Vagina (tissue), 2 donors: ENCODE measurements at regions not wholly inside any gene's neighbourhood (a gene's known extent, or its start where the extent isn't known, plus 50 kb on each side); places are given as distances from the start of the nearest gene placed in this dataset.

Experiments used
- DNase-seq, 2 donors: peaks; one replicate each; pipeline ENCODE4 v3.0.0-alpha.2; 2017; ENCODE audit errors: extremely low spot score in 2 of 2
- H3K27ac ChIP-seq: fragments of 200-600 bp; sonication (generic); one replicate; pipeline ENCODE4 v1.5.1; 2019
- H3K27me3 ChIP-seq: fragments of 200-600 bp; sonication (generic); one replicate; pipeline ENCODE4 v1.5.1; 2019
- H3K36me3 ChIP-seq, 2 donors: fragments of 200-600 bp; sonication (generic); one replicate each; pipeline ENCODE4 v1.5.1; 2017 to 2019
- H3K4me1 ChIP-seq: fragments of 200-600 bp; sonication (generic); one replicate; pipeline ENCODE4 v1.5.1; 2019
- H3K4me3 ChIP-seq, 2 donors: fragments of 200-600 bp; sonication (generic); 1 replicate in 1 of 2; 2 replicates in 1 of 2; pipeline ENCODE4 v1.5.1; 2016 to 2019
- H3K9me3 ChIP-seq: fragments of 200-600 bp; sonication (generic); one replicate; pipeline ENCODE4 v1.5.1; 2019
- CTCF ChIP-seq, 3 experiments: fragments of 450-650 bp in 2 of 3; fragments of 200-600 bp in 1 of 3; sonication (generic) in 1 of 3; IDR thresholded peaks; one replicate each; pipeline ENCODE4 v1.5.1; 2017 to 2019; ENCODE audit warnings: antibody characterized with exemption in 3 of 3, mild to moderate bottlenecking in 2 of 3, moderate library complexity in 2 of 3
- POLR2A ChIP-seq, 2 donors: fragments of 450-650 bp; IDR thresholded peaks; one replicate each; pipeline ENCODE4 v1.6.1; 2017; ENCODE audit warnings: antibody characterized with exemption in 2 of 2, mild to moderate bottlenecking in 2 of 2, moderate library complexity in 2 of 2
- POLR2AphosphoS5 ChIP-seq, 2 donors: sonication (generic); formaldehyde crosslinking; IDR thresholded peaks; one replicate each; pipeline ENCODE4 v1.9.0; 2017; ENCODE audit warnings: antibody characterized with exemption in 2 of 2, mild to moderate bottlenecking in 2 of 2, low read depth in 1 of 2; ENCODE audit not compliant: insufficient read depth in 1 of 2
- intact Hi-C: fragments of 100-400 bp; cut with DNase I; formaldehyde crosslinking; loops from one replicate; pipeline ENCODE4 v1.15.1; 2023

DNA sequence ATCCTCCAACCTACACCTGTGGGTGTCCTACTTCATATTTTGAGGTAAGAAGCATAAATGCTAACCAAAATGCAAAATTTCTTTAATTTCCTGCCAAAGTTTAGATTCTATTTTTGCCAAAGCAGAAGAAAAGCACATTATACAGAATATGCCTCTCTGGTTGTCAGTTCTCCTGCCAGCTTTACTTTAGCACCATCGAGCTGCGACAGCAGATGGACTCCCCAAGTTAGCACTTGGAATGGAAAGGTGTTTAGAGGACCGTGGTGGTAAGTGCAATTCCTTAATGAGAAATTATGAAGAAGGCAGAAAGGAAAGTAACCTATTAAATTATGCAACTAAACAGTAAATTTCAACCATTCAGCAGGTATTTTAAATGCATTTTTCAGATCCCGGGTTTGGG, 326.6 kb downstream of the RERGL start:
- no peaks in the 10 kb centered on the region for H3K4me1 ChIP-seq
- no peaks in the 10 kb centered on the region for H3K36me3 ChIP-seq
- H3K27ac ChIP-seq = no peak overlapping the region
- intact Hi-C loops = loop anchor here (10.0 kb wide), 1 partner anchor 81 kb away; no protein-coding TSS in a partner anchor
- H3K27me3 ChIP-seq = no peaks in the 10 kb centered on the region
- no peak for TF ChIP-seq POLR2A (IDR thresholded peaks at IDR 0.05)
- TF ChIP-seq POLR2AphosphoS5 (IDR thresholded peaks at IDR 0.05; ENCODE audit: insufficient read depth in 1 of 2, low read depth in 1 of 2) = no peak
- TF ChIP-seq CTCF (IDR thresholded peaks at IDR 0.05) = no peak
- no peaks in the 10 kb centered on the region for H3K9me3 ChIP-seq
- DNase-seq = no peak
- no peak overlapping the region for H3K4me3 ChIP-seq

GRCh38 chr12:17759982-17760381, 330.0 kb downstream of the RERGL start:
- no peak for DNase-seq
- Histone ChIP-seq H3K4me1 (no peaks in the 10 kb centered on the region), H3K27ac (no peak overlapping the region), H3K9me3 (no peaks in the 10 kb centered on the region), H3K27me3 (no peaks in the 10 kb centered on the region), H3K36me3 (no peaks in the 10 kb centered on the region), H3K4me3 (no peak overlapping the region)
- intact Hi-C loops = loop anchor here (10.0 kb wide), 1 partner anchor 85 kb away; no protein-coding TSS in a partner anchor
- TF ChIP-seq POLR2A (IDR thresholded peaks at IDR 0.05) = no peak
- no peak for TF ChIP-seq CTCF (IDR thresholded peaks at IDR 0.05)
